Peyer's patch (tissue), 4 donors: ENCODE measurements at regions not wholly inside any gene's neighbourhood (a gene's known extent, or its start where the extent isn't known, plus 50 kb on each side); places are given as distances from the start of the nearest gene placed in this dataset.
A peak's percentile ranks its signal among the peaks of the same experiment; 100 is the strongest.

ENCODE experiments used
- DNase-seq, 3 donors: peaks; one replicate each; pipeline ENCODE4 v3.0.0-alpha.2; 2017 to 2019
- H3K27ac ChIP-seq, 4 donors: fragments of 200-600 bp; sonication (generic); one replicate each; pipeline ENCODE4 v1.5.1; 2016 to 2019
- H3K27me3 ChIP-seq, 2 donors: fragments of 200-600 bp; sonication (generic); one replicate each; pipeline ENCODE4 v1.5.1; 2019
- H3K36me3 ChIP-seq, 3 donors: fragments of 200-600 bp; sonication (generic); one replicate each; pipeline ENCODE4 v1.5.1; 2016 to 2019
- H3K4me1 ChIP-seq, 4 donors: fragments of 200-600 bp; sonication (generic); one replicate each; pipeline ENCODE4 v1.5.1; 2016 to 2019
- H3K4me3 ChIP-seq, 4 donors: fragments of 200-600 bp; sonication (generic); 1 replicate in 3 of 4; 2 replicates in 1 of 4; pipeline ENCODE4 v1.5.1; 2016 to 2019; ENCODE audit warnings: mild to moderate bottlenecking in 1 of 4
- H3K9me3 ChIP-seq, 4 donors: fragments of 200-600 bp; sonication (generic); one replicate each; pipeline ENCODE4 v1.5.1; 2016 to 2019; ENCODE audit warnings: mild to moderate bottlenecking in 1 of 4
- POLR2A ChIP-seq, 2 donors: fragments of 450-650 bp; IDR thresholded peaks; one replicate each; pipeline ENCODE4 v1.5.1; 2017; ENCODE audit warnings: antibody characterized with exemption in 2 of 2, mild to moderate bottlenecking in 2 of 2, moderate library complexity in 2 of 2
- TF ChIP-seq, protein P1 (sequence below), 6 experiments: fragments of 450-650 bp in 4 of 6; fragments of 200-600 bp in 2 of 6; sonication (generic) in 1 of 6; IDR thresholded peaks; one replicate each; pipeline ENCODE4 v1.5.1; 2017 to 2019; ENCODE audit warnings: antibody characterized with exemption in 6 of 6, mild to moderate bottlenecking in 3 of 6, moderate library complexity in 1 of 6

DNA sequence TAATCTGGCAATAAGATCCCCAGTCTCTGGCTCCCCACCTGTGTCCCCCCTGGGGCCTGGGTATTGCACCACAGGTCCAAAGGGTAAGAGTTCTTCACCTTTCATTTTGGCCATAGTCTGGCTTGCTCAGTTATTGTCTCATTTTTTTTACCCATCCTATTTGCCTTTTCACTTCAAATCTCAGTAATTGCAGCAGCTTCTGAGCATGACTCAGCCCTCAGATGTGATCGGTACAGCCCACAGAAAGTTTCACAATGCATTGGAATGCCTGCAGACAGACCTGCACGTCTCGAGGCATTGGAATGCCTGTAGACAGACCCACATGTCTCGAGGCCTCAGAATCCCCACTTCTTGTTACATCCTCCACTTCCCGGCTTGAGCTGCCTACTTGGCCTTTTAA, 173.6 kb downstream of the NUFIP1 start:
- no peaks in the 10 kb centered on the region for H3K4me1 ChIP-seq
- DNase-seq = no peak
- no peaks in the 10 kb centered on the region for H3K36me3 ChIP-seq
- TF ChIP-seq, protein P1, sequence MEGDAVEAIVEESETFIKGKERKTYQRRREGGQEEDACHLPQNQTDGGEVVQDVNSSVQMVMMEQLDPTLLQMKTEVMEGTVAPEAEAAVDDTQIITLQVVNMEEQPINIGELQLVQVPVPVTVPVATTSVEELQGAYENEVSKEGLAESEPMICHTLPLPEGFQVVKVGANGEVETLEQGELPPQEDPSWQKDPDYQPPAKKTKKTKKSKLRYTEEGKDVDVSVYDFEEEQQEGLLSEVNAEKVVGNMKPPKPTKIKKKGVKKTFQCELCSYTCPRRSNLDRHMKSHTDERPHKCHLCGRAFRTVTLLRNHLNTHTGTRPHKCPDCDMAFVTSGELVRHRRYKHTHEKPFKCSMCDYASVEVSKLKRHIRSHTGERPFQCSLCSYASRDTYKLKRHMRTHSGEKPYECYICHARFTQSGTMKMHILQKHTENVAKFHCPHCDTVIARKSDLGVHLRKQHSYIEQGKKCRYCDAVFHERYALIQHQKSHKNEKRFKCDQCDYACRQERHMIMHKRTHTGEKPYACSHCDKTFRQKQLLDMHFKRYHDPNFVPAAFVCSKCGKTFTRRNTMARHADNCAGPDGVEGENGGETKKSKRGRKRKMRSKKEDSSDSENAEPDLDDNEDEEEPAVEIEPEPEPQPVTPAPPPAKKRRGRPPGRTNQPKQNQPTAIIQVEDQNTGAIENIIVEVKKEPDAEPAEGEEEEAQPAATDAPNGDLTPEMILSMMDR (IDR thresholded peaks at IDR 0.05) = no peak
- TF ChIP-seq POLR2A (IDR thresholded peaks at IDR 0.05) = no peak
- no peak overlapping the region for H3K27ac ChIP-seq
- H3K27me3 ChIP-seq = no peaks in the 10 kb centered on the region
- H3K9me3 ChIP-seq = no peaks in the 10 kb centered on the region
- no peak overlapping the region for H3K4me3 ChIP-seq

DNA sequence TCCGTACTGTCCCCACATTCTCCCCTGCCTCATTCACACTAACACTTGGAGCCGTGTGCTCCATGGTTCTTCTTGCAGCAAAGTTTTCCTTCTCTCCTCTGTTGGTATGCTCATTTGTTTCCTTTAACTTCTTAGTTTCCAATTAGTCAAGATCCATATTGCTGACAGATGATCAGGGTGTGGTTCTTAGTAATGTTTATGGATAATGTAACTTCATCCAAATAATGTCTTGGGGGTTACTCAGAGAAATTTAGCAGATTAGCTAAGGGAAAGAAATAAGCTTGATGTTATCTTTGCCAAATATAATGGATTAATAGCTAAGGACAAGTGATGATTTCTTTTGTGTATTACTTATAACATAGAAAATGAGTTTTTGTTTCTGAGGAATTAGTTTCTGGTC, 174.4 kb downstream of the NUFIP1 start:
- Histone ChIP-seq H3K4me3 (no peak overlapping the region), H3K27ac (no peak overlapping the region), H3K27me3 (no peaks in the 10 kb centered on the region), H3K9me3 (no peaks in the 10 kb centered on the region), H3K4me1 (no peaks in the 10 kb centered on the region), H3K36me3 (no peaks in the 10 kb centered on the region)
- no peak for DNase-seq
- TF ChIP-seq, protein P1 (IDR thresholded peaks at IDR 0.05) = no peak
- no peak for TF ChIP-seq POLR2A (IDR thresholded peaks at IDR 0.05)

DNA sequence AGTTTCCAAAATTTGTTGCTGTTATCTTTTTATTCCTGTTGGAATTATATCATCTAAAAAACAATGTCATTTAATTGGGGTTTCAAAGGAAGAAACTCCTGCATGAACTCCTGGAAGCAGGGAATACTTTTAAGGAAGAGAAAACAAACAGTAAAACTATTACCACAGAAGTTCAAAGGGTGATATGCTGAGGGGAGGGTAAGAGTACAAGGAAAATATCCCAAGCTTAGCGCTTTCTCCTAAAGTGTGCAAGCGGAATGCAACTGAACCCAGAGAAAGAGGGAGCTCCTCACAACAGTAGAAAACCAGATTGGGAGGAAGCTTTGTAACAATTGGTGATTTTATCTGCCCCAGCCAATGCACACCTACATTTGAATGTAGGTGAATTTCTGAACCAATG, 175.1 kb downstream of the NUFIP1 start:
- Histone ChIP-seq H3K4me3 (no peak overlapping the region), H3K27me3 (no peaks in the 10 kb centered on the region), H3K9me3 (no peaks in the 10 kb centered on the region), H3K4me1 (no peaks in the 10 kb centered on the region), H3K36me3 (no peaks in the 10 kb centered on the region), H3K27ac (no peak overlapping the region)
- no peak for TF ChIP-seq POLR2A (IDR thresholded peaks at IDR 0.05)
- TF ChIP-seq, protein P1 (IDR thresholded peaks at IDR 0.05) = no peak
- no peak for DNase-seq

DNA sequence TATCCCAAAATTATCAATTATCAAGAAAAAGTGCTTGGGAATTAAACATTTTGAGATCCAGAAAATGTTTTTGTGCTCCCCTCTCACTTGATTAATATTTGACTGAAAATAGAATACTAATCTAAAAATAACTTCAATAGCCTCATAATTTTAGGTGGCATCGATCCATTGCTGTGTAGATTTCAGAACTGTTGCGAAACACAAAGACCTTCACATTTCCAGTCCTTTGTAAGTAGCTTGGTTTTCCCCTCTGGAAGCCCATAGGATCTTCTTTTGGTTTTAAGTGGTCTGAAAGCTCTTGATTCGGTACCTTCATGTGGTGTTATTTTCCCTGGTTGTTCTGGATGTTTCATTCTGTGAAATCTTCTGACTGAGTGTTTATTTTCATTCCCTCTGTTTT, 176.5 kb downstream of the NUFIP1 start:
- H3K27me3 ChIP-seq = no peaks in the 10 kb centered on the region
- H3K27ac ChIP-seq = no peak overlapping the region
- H3K9me3 ChIP-seq = no peaks in the 10 kb centered on the region
- TF ChIP-seq POLR2A (IDR thresholded peaks at IDR 0.05) = no peak
- TF ChIP-seq, protein P1 (IDR thresholded peaks at IDR 0.05) = no peak
- no peaks in the 10 kb centered on the region for H3K4me1 ChIP-seq
- no peak overlapping the region for H3K4me3 ChIP-seq
- H3K36me3 ChIP-seq = no peaks in the 10 kb centered on the region
- DNase-seq = no peak

DNA sequence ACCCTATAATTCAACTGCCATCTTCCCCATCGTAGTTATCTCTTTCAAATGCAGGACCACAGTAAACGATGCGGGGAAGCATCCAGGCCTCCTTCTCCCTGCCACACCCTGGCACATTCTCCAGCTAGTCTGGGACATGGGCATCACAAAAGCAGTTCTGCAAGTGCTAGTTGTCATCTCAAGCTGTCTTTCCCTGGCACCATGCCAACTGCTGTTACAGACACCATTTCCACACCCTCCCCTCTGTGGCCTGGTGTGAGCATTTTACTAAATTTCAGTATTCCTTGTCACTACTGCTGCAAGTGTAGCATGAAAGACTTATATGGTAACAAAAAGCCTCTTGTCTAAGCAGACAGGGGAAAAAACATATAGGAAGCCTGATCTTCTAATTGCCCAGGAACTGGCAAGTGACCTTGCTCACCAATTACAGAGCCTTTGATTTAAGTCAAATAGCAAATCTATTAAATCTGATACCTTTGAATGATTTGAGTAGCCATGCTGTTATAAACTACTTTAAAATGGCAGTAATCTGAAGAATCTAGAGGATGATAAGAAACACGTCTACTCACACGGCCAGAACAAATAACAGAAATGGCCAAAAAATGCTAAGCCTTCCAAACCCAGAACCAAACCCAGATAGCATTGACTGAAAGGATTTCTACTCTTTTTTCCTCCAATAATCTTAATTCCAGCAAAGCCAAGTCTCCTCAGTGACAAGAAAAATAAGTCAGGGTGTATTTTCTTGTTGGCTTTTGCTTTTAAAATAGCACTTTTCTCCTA, 179.0 kb downstream of the NUFIP1 start:
- peak in 1 of 3 donors; percentile 54 for DNase-seq
- TF ChIP-seq, protein P1 (IDR thresholded peaks at IDR 0.05) = no peak
- no peak for TF ChIP-seq POLR2A (IDR thresholded peaks at IDR 0.05)
- no peak overlapping the region for H3K27ac ChIP-seq
- H3K4me1 ChIP-seq = no peaks in the 10 kb centered on the region
- H3K4me3 ChIP-seq = no peak overlapping the region
- H3K27me3 ChIP-seq = no peaks in the 10 kb centered on the region
- no peaks in the 10 kb centered on the region for H3K9me3 ChIP-seq
- no peaks in the 10 kb centered on the region for H3K36me3 ChIP-seq
